HepG2 (cell line): ENCODE measurements at regions not wholly inside any gene's neighbourhood (a gene's known extent, or its start where the extent isn't known, plus 50 kb on each side); places are given as distances from the start of the nearest gene placed in this dataset.

ENCODE experiments used
- ATAC-seq: fragments of 200-7000 bp; cut with Tn5 transposase; 3 replicates; pipeline ENCODE4 v1.9.1; 2020; ENCODE audit warnings: mild to moderate bottlenecking, moderate library complexity
- BruUV-seq: library from RNA; stranded (reverse); fragments of 400-500 nt; replicated peaks from 2 replicates; lab custom pipeline; 2021; lab: Mats Ljungman, UMichigan
- CTCF ChIA-PET: fragments of 300-600 bp; formaldehyde crosslinking; extraction: SDS; loops from one replicate; lab custom pipeline; 2021; ENCODE audit warnings: low total read pairs, inconsistent platforms, low intra/inter-chr PET ratio; lab: Yijun Ruan, JAX
- POLR2A ChIA-PET: fragments of 350-600 bp; sonication (Branson Sonifier 250); formaldehyde crosslinking; loops from one replicate; lab custom pipeline; 2020; ENCODE audit warnings: antibody characterized with exemption, inconsistent platforms; lab: Yijun Ruan, JAX
- DNase-seq: peaks from one replicate; pipeline ENCODE4 v3.0.0-alpha.2; 2015; ENCODE audit warnings: low spot score
- FAIRE-seq: peaks from 3 replicates; lab custom pipeline; 2011; peaks lifted over from hg19 to GRCh38; lab: Jason Lieb, UNC
- H2AFZ ChIP-seq: one replicate; pipeline ENCODE4 v1.6.1; 2011; ENCODE audit warnings: low read length, inconsistent platforms
- H3K27ac ChIP-seq: fragments of 300-600 bp; 3 replicates; pipeline ENCODE4 v1.8.0; 2011; ENCODE audit warnings: mixed run types, mild to moderate bottlenecking, mixed read lengths, low read length, inconsistent platforms; ENCODE audit not compliant: insufficient read depth; ENCODE audit errors: extremely low read length
- H3K27me3 ChIP-seq, 2 experiments: fragments of 200-600 bp in 1 of 2; 2 replicates in 1 of 2; 3 replicates in 1 of 2; pipeline versions ENCODE4 v1.6.0 to v1.8.0; 2011; ENCODE audit warnings: low read length in 2 of 2, mild to moderate bottlenecking in 2 of 2, moderate library complexity in 2 of 2, inconsistent platforms in 1 of 2; ENCODE audit not compliant: insufficient read depth in 2 of 2, control insufficient read depth in 1 of 2
- H3K36me3 ChIP-seq, 2 experiments: fragments of 200-600 bp in 1 of 2; replicated peaks in 1 of 2; 2 replicates in 1 of 2; 3 replicates in 1 of 2; pipeline versions ENCODE4 v1.5.1 to v1.8.0; 2011; ENCODE audit warnings: low read length in 2 of 2, inconsistent platforms in 1 of 2; ENCODE audit not compliant: insufficient read depth in 2 of 2, control insufficient read depth in 1 of 2
- H3K4me1 ChIP-seq: 2 replicates; pipeline ENCODE4 v1.5.1; 2012; ENCODE audit warnings: low read length, inconsistent platforms; ENCODE audit not compliant: insufficient read depth
- H3K4me2 ChIP-seq: 2 replicates; pipeline ENCODE4 v1.6.0; 2011; ENCODE audit warnings: low read depth, low read length, inconsistent platforms
- H3K4me3 ChIP-seq, 3 experiments: fragments of 200-600 bp in 1 of 3; sonication (generic), shearing (Covaris generic) in 1 of 3; replicated peaks in 1 of 3; 2 replicates each; pipeline ENCODE4 v1.5.1; 2011 to 2016; ENCODE audit warnings: low read length in 3 of 3, inconsistent platforms in 2 of 3, low read depth in 2 of 3, mild to moderate bottlenecking in 2 of 3, control low read depth in 1 of 3, mixed read lengths in 1 of 3; ENCODE audit not compliant: insufficient read depth in 1 of 3
- H3K79me2 ChIP-seq: one replicate; pipeline ENCODE4 v1.6.1; 2011; ENCODE audit warnings: low read length, inconsistent platforms; ENCODE audit not compliant: insufficient read depth
- H3K9ac ChIP-seq: 2 replicates; pipeline ENCODE4 v1.6.0; 2011; ENCODE audit warnings: mild to moderate bottlenecking, low read depth, low read length, inconsistent platforms; ENCODE audit not compliant: insufficient read depth
- H3K9me3 ChIP-seq: 2 replicates; pipeline ENCODE4 v1.5.1; 2012; ENCODE audit warnings: mild to moderate bottlenecking, low read length
- H4K20me1 ChIP-seq: 2 replicates; pipeline ENCODE4 v1.6.0; 2011; ENCODE audit warnings: inconsistent platforms, mild to moderate bottlenecking, low read length, moderate library complexity; ENCODE audit not compliant: insufficient read depth
- CC2D1A ChIP-seq: sonication (generic); formaldehyde crosslinking; IDR thresholded peaks from 2 replicates; pipeline ENCODE4 v1.8.1; 2023; ENCODE audit warnings: mild to moderate bottlenecking, missing genetic modification reagents
- MED1 ChIP-seq: sonication (generic); formaldehyde crosslinking; IDR thresholded peaks from 2 replicates; pipeline ENCODE4 v1.4.0; 2020; ENCODE audit warnings: missing genetic modification reagents
- ZFP62 ChIP-seq: sonication (generic); formaldehyde crosslinking; IDR thresholded peaks from 2 replicates; pipeline ENCODE4 v1.4.0; 2020; ENCODE audit warnings: missing genetic modification reagents
- ZNF383 ChIP-seq: sonication (generic); formaldehyde crosslinking; IDR thresholded peaks from 2 replicates; pipeline ENCODE4 v1.4.0; 2020; ENCODE audit warnings: missing genetic modification reagents, mild to moderate bottlenecking, borderline replicate concordance
- WGBS: methylation state at CpG from one replicate; pipeline ENCODE4 v1.1.6; 2017; ENCODE audit warnings: low lambda C conversion rate; 5-methylcytosine and 5-hydroxymethylcytosine counted together
- in situ Hi-C: cut with HindIII; loops from 2 replicates; pipeline ENCODE4 v1.10.0; 2017; ENCODE audit warnings: low pct_unique_long_range_greater_than_20kb; ENCODE audit not compliant: extremely low pct_ligation_motif_present
- intact Hi-C: fragments of 100-400 bp; cut with micrococcal nuclease; formaldehyde crosslinking; loops from one replicate; pipeline ENCODE4 v1.10.0; 2022; ENCODE audit not compliant: unreplicated experiment
- TF ChIP-seq, protein P1 (sequence below): sonication (generic); formaldehyde crosslinking; IDR thresholded peaks from 2 replicates; pipeline ENCODE4 v1.5.0; 2020; ENCODE audit warnings: missing genetic modification reagents, mild to moderate bottlenecking, borderline replicate concordance
- TF ChIP-seq, protein P2 (sequence below): sonication (generic); formaldehyde crosslinking; IDR thresholded peaks from 2 replicates; pipeline ENCODE4 v1.4.0; 2020; ENCODE audit warnings: missing genetic modification reagents
- TF ChIP-seq, protein P3 (sequence below): sonication (generic); formaldehyde crosslinking; IDR thresholded peaks from 2 replicates; pipeline ENCODE4 v1.9.0; 2022; ENCODE audit warnings: missing genetic modification reagents, mild to moderate bottlenecking, borderline replicate concordance
- TF ChIP-seq, protein P4 (sequence below): sonication (generic); formaldehyde crosslinking; IDR thresholded peaks from one replicate; pipeline ENCODE4 v1.5.1; 2020; ENCODE audit warnings: mild to moderate bottlenecking, missing genetic modification reagents; ENCODE audit errors: not compliant biosample characterization
- TF ChIP-seq, protein P5 (sequence below): sonication (generic); formaldehyde crosslinking; IDR thresholded peaks from 2 replicates; pipeline ENCODE4 v1.5.0; 2020; ENCODE audit warnings: mild to moderate bottlenecking, missing genetic modification reagents

DNA sequence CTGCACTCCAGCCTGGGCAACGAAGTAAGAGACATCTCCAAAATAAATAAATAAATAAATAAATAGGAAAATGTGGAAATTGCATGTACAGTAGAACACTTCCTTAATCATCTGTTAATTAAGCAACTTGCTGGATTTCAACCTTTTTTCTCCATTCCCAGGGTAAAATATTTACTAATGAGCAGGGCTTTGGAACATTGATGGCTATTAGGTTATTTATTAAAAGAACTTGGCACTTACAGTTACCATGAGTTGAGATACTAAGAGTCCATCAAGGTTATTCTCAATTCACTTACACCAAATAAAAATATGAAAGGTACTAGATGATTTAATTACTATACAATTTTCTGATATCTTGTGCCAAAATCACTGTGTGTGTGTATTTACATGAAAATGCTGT, 607.1 kb downstream of the PCDH18 start:
- Histone ChIP-seq H3K9ac (no peak overlapping the region), H3K4me1 (no peaks in the 10 kb centered on the region), H4K20me1 (no peaks in the 10 kb centered on the region), H3K4me2 (no peak overlapping the region), H3K4me3 (no peak overlapping the region), H3K79me2 (no peaks in the 10 kb centered on the region), H3K9me3 (no peaks in the 10 kb centered on the region), H3K36me3 (no peaks in the 10 kb centered on the region), H2AFZ (no peak overlapping the region), H3K27me3 (no peaks in the 10 kb centered on the region), H3K27ac (no peak overlapping the region)
- in situ Hi-C loops (no loop called here), intact Hi-C loops (loop anchor here (10.0 kb wide), 1 partner anchor 2000 kb away; no protein-coding TSS in a partner anchor)
- ATAC-seq = no peak
- 0% methylated on average over 1 of the region's 1 CpG for WGBS
- no peak for DNase-seq
- BruUV-seq = no TSS peak
- FAIRE-seq = no peak
- ChIA-PET POLR2A (no interaction called here), CTCF (no interaction called here)
- TF ChIP-seq, protein P1, sequence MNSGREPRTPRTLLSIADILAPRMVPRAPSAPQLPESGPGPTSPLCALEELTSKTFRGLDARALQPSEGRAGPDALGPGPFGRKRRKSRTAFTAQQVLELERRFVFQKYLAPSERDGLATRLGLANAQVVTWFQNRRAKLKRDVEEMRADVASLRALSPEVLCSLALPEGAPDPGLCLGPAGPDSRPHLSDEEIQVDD (CRISPR knock-in tag) = no peak
- TF ChIP-seq, protein P2, sequence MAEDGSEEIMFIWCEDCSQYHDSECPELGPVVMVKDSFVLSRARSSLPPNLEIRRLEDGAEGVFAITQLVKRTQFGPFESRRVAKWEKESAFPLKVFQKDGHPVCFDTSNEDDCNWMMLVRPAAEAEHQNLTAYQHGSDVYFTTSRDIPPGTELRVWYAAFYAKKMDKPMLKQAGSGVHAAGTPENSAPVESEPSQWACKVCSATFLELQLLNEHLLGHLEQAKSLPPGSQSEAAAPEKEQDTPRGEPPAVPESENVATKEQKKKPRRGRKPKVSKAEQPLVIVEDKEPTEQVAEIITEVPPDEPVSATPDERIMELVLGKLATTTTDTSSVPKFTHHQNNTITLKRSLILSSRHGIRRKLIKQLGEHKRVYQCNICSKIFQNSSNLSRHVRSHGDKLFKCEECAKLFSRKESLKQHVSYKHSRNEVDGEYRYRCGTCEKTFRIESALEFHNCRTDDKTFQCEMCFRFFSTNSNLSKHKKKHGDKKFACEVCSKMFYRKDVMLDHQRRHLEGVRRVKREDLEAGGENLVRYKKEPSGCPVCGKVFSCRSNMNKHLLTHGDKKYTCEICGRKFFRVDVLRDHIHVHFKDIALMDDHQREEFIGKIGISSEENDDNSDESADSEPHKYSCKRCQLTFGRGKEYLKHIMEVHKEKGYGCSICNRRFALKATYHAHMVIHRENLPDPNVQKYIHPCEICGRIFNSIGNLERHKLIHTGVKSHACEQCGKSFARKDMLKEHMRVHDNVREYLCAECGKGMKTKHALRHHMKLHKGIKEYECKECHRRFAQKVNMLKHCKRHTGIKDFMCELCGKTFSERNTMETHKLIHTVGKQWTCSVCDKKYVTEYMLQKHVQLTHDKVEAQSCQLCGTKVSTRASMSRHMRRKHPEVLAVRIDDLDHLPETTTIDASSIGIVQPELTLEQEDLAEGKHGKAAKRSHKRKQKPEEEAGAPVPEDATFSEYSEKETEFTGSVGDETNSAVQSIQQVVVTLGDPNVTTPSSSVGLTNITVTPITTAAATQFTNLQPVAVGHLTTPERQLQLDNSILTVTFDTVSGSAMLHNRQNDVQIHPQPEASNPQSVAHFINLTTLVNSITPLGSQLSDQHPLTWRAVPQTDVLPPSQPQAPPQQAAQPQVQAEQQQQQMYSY = no peak
- TF ChIP-seq, protein P3, sequence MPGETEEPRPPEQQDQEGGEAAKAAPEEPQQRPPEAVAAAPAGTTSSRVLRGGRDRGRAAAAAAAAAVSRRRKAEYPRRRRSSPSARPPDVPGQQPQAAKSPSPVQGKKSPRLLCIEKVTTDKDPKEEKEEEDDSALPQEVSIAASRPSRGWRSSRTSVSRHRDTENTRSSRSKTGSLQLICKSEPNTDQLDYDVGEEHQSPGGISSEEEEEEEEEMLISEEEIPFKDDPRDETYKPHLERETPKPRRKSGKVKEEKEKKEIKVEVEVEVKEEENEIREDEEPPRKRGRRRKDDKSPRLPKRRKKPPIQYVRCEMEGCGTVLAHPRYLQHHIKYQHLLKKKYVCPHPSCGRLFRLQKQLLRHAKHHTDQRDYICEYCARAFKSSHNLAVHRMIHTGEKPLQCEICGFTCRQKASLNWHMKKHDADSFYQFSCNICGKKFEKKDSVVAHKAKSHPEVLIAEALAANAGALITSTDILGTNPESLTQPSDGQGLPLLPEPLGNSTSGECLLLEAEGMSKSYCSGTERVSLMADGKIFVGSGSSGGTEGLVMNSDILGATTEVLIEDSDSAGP (CRISPR knock-in tag) = no peak
- TF ChIP-seq ZNF383 (CRISPR knock-in tag) (no peak), ZFP62 (no peak), MED1 (CRISPR knock-in tag) (no peak), CC2D1A (CRISPR knock-in tag) (no peak)
- TF ChIP-seq, protein P4, sequence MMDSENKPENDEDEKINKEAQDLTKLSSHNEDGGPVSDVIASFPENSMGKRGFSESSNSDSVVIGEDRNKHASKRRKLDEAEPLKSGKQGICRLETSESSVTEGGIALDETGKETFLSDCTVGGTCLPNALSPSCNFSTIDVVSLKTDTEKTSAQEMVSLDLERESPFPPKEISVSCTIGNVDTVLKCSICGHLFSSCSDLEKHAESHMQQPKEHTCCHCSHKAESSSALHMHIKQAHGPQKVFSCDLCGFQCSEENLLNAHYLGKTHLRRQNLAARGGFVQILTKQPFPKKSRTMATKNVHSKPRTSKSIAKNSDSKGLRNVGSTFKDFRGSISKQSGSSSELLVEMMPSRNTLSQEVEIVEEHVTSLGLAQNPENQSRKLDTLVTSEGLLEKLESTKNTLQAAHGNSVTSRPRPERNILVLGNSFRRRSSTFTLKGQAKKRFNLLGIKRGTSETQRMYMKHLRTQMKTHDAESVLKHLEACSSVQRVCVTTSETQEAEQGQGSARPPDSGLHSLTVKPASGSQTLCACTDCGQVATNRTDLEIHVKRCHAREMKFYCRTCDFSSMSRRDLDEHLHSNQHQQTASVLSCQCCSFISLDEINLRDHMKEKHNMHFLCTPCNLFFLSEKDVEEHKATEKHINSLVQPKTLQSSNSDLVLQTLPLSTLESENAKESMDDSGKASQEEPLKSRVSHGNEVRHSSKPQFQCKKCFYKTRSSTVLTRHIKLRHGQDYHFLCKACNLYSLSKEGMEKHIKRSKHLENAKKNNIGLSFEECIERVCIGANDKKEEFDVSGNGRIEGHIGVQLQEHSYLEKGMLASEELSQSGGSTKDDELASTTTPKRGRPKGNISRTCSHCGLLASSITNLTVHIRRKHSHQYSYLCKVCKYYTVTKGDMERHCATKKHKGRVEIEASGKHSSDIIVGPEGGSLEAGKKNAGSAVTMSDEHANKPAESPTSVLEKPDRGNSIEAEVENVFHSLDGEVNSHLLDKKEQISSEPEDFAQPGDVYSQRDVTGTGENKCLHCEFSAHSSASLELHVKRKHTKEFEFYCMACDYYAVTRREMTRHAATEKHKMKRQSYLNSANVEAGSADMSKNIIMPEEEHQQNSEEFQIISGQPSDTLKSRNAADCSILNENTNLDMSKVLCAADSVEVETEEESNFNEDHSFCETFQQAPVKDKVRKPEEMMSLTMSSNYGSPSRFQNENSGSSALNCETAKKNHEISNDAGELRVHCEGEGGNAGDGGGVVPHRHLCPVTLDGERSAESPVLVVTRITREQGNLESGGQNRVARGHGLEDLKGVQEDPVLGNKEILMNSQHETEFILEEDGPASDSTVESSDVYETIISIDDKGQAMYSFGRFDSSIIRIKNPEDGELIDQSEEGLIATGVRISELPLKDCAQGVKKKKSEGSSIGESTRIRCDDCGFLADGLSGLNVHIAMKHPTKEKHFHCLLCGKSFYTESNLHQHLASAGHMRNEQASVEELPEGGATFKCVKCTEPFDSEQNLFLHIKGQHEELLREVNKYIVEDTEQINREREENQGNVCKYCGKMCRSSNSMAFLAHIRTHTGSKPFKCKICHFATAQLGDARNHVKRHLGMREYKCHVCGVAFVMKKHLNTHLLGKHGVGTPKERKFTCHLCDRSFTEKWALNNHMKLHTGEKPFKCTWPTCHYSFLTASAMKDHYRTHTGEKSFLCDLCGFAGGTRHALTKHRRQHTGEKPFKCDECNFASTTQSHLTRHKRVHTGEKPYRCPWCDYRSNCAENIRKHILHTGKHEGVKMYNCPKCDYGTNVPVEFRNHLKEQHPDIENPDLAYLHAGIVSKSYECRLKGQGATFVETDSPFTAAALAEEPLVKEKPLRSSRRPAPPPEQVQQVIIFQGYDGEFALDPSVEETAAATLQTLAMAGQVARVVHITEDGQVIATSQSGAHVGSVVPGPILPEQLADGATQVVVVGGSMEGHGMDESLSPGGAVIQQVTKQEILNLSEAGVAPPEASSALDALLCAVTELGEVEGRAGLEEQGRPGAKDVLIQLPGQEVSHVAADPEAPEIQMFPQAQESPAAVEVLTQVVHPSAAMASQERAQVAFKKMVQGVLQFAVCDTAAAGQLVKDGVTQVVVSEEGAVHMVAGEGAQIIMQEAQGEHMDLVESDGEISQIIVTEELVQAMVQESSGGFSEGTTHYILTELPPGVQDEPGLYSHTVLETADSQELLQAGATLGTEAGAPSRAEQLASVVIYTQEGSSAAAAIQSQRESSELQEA (CRISPR knock-in tag) = no peak
- TF ChIP-seq, protein P5, sequence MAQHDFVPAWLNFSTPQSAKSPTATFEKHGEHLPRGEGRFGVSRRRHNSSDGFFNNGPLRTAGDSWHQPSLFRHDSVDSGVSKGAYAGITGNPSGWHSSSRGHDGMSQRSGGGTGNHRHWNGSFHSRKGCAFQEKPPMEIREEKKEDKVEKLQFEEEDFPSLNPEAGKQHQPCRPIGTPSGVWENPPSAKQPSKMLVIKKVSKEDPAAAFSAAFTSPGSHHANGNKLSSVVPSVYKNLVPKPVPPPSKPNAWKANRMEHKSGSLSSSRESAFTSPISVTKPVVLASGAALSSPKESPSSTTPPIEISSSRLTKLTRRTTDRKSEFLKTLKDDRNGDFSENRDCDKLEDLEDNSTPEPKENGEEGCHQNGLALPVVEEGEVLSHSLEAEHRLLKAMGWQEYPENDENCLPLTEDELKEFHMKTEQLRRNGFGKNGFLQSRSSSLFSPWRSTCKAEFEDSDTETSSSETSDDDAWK (CRISPR knock-in tag) = no peak
